Right lobe of liver (tissue), 4 donors: ENCODE measurements at regions not wholly inside any gene's neighbourhood (a gene's known extent, or its start where the extent isn't known, plus 50 kb on each side); places are given as distances from the start of the nearest gene placed in this dataset.

Experiments
- POLR2A ChIP-seq: fragments of 450-650 bp; IDR thresholded peaks from one replicate; pipeline ENCODE4 v1.6.1; 2017; ENCODE audit warnings: antibody characterized with exemption, mild to moderate bottlenecking
- TF ChIP-seq, protein P1 (sequence below), 4 donors: fragments of 200-600 bp in 3 of 4; fragments of 450-650 bp in 1 of 4; IDR thresholded peaks; one replicate each; pipeline versions ENCODE4 v1.5.1 to v1.8.0; 2016 to 2022; ENCODE audit warnings: antibody characterized with exemption in 4 of 4, mild to moderate bottlenecking in 2 of 4
- donor health status: DM: no; HTN: no; CAD: no.
- donor health status: DM: no; HTN: no; CAD: no.
- donor health status: DM: no; HTN: yes; CAD: no.

DNA sequence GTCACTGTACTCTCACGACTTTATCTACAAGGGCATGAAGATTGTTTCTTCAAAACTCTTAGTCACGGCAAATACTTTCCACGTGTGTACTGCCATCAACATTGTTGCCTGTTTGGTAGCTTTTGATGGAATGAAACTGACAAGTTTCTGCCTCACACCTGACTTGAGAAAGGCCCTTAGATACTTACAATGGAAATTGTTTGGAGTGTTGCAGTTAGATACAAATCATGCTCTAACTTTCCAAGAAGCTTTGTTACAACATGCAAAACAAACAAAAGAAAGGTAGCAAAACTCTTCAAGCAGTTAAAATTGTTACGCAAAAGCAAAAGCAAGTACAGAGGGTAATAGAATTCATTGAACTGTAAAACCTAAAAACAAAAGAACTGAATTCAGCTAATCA is 91.1 kb upstream of the TLE4 start:
- TF ChIP-seq, protein P1, sequence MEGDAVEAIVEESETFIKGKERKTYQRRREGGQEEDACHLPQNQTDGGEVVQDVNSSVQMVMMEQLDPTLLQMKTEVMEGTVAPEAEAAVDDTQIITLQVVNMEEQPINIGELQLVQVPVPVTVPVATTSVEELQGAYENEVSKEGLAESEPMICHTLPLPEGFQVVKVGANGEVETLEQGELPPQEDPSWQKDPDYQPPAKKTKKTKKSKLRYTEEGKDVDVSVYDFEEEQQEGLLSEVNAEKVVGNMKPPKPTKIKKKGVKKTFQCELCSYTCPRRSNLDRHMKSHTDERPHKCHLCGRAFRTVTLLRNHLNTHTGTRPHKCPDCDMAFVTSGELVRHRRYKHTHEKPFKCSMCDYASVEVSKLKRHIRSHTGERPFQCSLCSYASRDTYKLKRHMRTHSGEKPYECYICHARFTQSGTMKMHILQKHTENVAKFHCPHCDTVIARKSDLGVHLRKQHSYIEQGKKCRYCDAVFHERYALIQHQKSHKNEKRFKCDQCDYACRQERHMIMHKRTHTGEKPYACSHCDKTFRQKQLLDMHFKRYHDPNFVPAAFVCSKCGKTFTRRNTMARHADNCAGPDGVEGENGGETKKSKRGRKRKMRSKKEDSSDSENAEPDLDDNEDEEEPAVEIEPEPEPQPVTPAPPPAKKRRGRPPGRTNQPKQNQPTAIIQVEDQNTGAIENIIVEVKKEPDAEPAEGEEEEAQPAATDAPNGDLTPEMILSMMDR (IDR thresholded peaks at IDR 0.05) = no peak
- no peak for TF ChIP-seq POLR2A
